ENCODE measurements at regions not wholly inside any gene's neighbourhood (a gene's known extent, or its start where the extent isn't known, plus 50 kb on each side); places are given as distances from the start of the nearest gene placed in this dataset.

GRCh38 chr13:104872153-104872552, 1663.3 kb downstream of the EFNB2 start:
- DNase-seq, result no peak
- no peaks in the 10 kb centered on the region for H3K27me3 Mint-ChIP-seq
- peaks cover 10% of the 10 kb centered on the region for H3K9me3 Mint-ChIP-seq
- H3K4me1 Mint-ChIP-seq (ENCODE audit: low read depth), result peaks cover 21% of the 10 kb centered on the region
- H3K36me3 Mint-ChIP-seq (ENCODE audit: low read depth), result no peaks in the 10 kb centered on the region
- no peak overlapping the region for H3K27ac Mint-ChIP-seq
- H3K4me3 Mint-ChIP-seq, result no peak overlapping the region

- no peak for DNase-seq
- Mint-ChIP-seq H3K4me1 (ENCODE audit: low read depth) (peaks cover 21% of the 10 kb centered on the region), H3K36me3 (ENCODE audit: low read depth) (no peaks in the 10 kb centered on the region), H3K4me3 (no peak overlapping the region), H3K27ac (no peak overlapping the region), H3K27me3 (no peaks in the 10 kb centered on the region), H3K9me3 (peaks cover 10% of the 10 kb centered on the region)
Measured at GRCh38 chr13:104871456-104871855, 1664.0 kb downstream of the EFNB2 start.

GRCh38 chr13:104869501-104869900, 1666.0 kb downstream of the EFNB2 start:
- peaks cover 10% of the 10 kb centered on the region for H3K9me3 Mint-ChIP-seq
- no peak overlapping the region for H3K27ac Mint-ChIP-seq
- no peak for DNase-seq
- no peak overlapping the region for H3K4me3 Mint-ChIP-seq
- H3K27me3 Mint-ChIP-seq, result no peaks in the 10 kb centered on the region
- peaks cover 9% of the 10 kb centered on the region for H3K4me1 Mint-ChIP-seq (ENCODE audit: low read depth)
- H3K36me3 Mint-ChIP-seq (ENCODE audit: low read depth), result no peaks in the 10 kb centered on the region

- Mint-ChIP-seq H3K27ac (no peak overlapping the region), H3K36me3 (ENCODE audit: low read depth) (no peaks in the 10 kb centered on the region), H3K4me3 (no peak overlapping the region), H3K27me3 (no peaks in the 10 kb centered on the region), H3K9me3 (peaks cover 10% of the 10 kb centered on the region), H3K4me1 (ENCODE audit: low read depth) (peaks cover 7% of the 10 kb centered on the region)
- no peak for DNase-seq
Measured at GRCh38 chr13:104868806-104869205, 1666.7 kb downstream of the EFNB2 start.

GRCh38 chr13:104855581-104855980, 1679.9 kb downstream of the EFNB2 start:
- Mint-ChIP-seq H3K27me3 (no peaks in the 10 kb centered on the region), H3K4me3 (no peak overlapping the region), H3K36me3 (ENCODE audit: low read depth) (no peaks in the 10 kb centered on the region), H3K4me1 (ENCODE audit: low read depth) (no peaks in the 10 kb centered on the region), H3K27ac (no peak overlapping the region), H3K9me3 (peaks cover 4% of the 10 kb centered on the region)
- no peak for DNase-seq

- H3K4me3 Mint-ChIP-seq, result no peak overlapping the region
- H3K9me3 Mint-ChIP-seq, result no peaks in the 10 kb centered on the region
- no peak overlapping the region for H3K27ac Mint-ChIP-seq
- no peaks in the 10 kb centered on the region for H3K4me1 Mint-ChIP-seq (ENCODE audit: low read depth)
- no peaks in the 10 kb centered on the region for H3K36me3 Mint-ChIP-seq (ENCODE audit: low read depth)
- H3K27me3 Mint-ChIP-seq, result no peaks in the 10 kb centered on the region
- no peak for DNase-seq
Measured at GRCh38 chr13:104854698-104855097, 1680.8 kb downstream of the EFNB2 start.

GRCh38 chr13:104854007-104854406, 1681.5 kb downstream of the EFNB2 start:
- no peak for DNase-seq
- Mint-ChIP-seq H3K36me3 (ENCODE audit: low read depth) (no peaks in the 10 kb centered on the region), H3K27me3 (no peaks in the 10 kb centered on the region), H3K4me1 (ENCODE audit: low read depth) (no peaks in the 10 kb centered on the region), H3K9me3 (no peaks in the 10 kb centered on the region), H3K27ac (no peak overlapping the region), H3K4me3 (no peak overlapping the region)

GRCh38 chr13:104847922-104848321, 1687.5 kb downstream of the EFNB2 start:
- Mint-ChIP-seq H3K4me3 (no peak overlapping the region), H3K9me3 (no peaks in the 10 kb centered on the region), H3K4me1 (ENCODE audit: low read depth) (no peaks in the 10 kb centered on the region), H3K27ac (no peak overlapping the region), H3K36me3 (ENCODE audit: low read depth) (no peaks in the 10 kb centered on the region), H3K27me3 (no peaks in the 10 kb centered on the region)
- no peak for DNase-seq

GRCh38 chr13:104843401-104843800, 1692.1 kb downstream of the EFNB2 start:
- no peaks in the 10 kb centered on the region for H3K36me3 Mint-ChIP-seq (ENCODE audit: low read depth)
- H3K9me3 Mint-ChIP-seq, result no peaks in the 10 kb centered on the region
- no peak overlapping the region for H3K27ac Mint-ChIP-seq
- DNase-seq, result no peak
- no peaks in the 10 kb centered on the region for H3K27me3 Mint-ChIP-seq
- no peak overlapping the region for H3K4me3 Mint-ChIP-seq
- H3K4me1 Mint-ChIP-seq (ENCODE audit: low read depth), result no peaks in the 10 kb centered on the region

- Mint-ChIP-seq H3K4me3 (no peak overlapping the region), H3K27me3 (no peaks in the 10 kb centered on the region), H3K9me3 (no peaks in the 10 kb centered on the region), H3K4me1 (ENCODE audit: low read depth) (no peaks in the 10 kb centered on the region), H3K36me3 (ENCODE audit: low read depth) (no peaks in the 10 kb centered on the region), H3K27ac (no peak overlapping the region)
- no peak for DNase-seq
Measured at GRCh38 chr13:104841110-104841509, 1694.4 kb downstream of the EFNB2 start.

- no peak for DNase-seq
- Mint-ChIP-seq H3K4me1 (ENCODE audit: low read depth) (no peaks in the 10 kb centered on the region), H3K27me3 (peaks cover 3% of the 10 kb centered on the region), H3K4me3 (no peak overlapping the region), H3K9me3 (no peaks in the 10 kb centered on the region), H3K36me3 (ENCODE audit: low read depth) (no peaks in the 10 kb centered on the region), H3K27ac (no peak overlapping the region)
Measured at GRCh38 chr13:104837756-104838155, 1697.7 kb downstream of the EFNB2 start.

- Mint-ChIP-seq H3K27ac (no peak overlapping the region), H3K9me3 (no peaks in the 10 kb centered on the region), H3K27me3 (peaks cover 3% of the 10 kb centered on the region), H3K4me1 (ENCODE audit: low read depth) (no peaks in the 10 kb centered on the region), H3K4me3 (no peak overlapping the region), H3K36me3 (ENCODE audit: low read depth) (no peaks in the 10 kb centered on the region)
- DNase-seq, result no peak
Measured at GRCh38 chr13:104833221-104833620, 1702.2 kb downstream of the EFNB2 start.

- no peak for DNase-seq
- peaks cover 3% of the 10 kb centered on the region for H3K27me3 Mint-ChIP-seq
- H3K36me3 Mint-ChIP-seq (ENCODE audit: low read depth), result no peaks in the 10 kb centered on the region
- no peaks in the 10 kb centered on the region for H3K4me1 Mint-ChIP-seq (ENCODE audit: low read depth)
- peaks cover 2% of the 10 kb centered on the region for H3K9me3 Mint-ChIP-seq
- H3K27ac Mint-ChIP-seq, result no peak overlapping the region
- H3K4me3 Mint-ChIP-seq, result no peak overlapping the region
Measured at GRCh38 chr13:104832231-104832630, 1703.2 kb downstream of the EFNB2 start.

GRCh38 chr13:104831831-104832230, 1703.6 kb downstream of the EFNB2 start:
- Mint-ChIP-seq H3K9me3 (peaks cover 4% of the 10 kb centered on the region), H3K27ac (no peak overlapping the region), H3K4me1 (ENCODE audit: low read depth) (no peaks in the 10 kb centered on the region), H3K27me3 (peaks cover 3% of the 10 kb centered on the region), H3K4me3 (no peak overlapping the region), H3K36me3 (ENCODE audit: low read depth) (no peaks in the 10 kb centered on the region)
- no peak for DNase-seq

- no peaks in the 10 kb centered on the region for H3K27me3 Mint-ChIP-seq
- H3K36me3 Mint-ChIP-seq (ENCODE audit: low read depth), result no peaks in the 10 kb centered on the region
- no peak overlapping the region for H3K4me3 Mint-ChIP-seq
- no peaks in the 10 kb centered on the region for H3K4me1 Mint-ChIP-seq (ENCODE audit: low read depth)
- no peak for DNase-seq
- H3K27ac Mint-ChIP-seq, result no peak overlapping the region
- peaks cover 4% of the 10 kb centered on the region for H3K9me3 Mint-ChIP-seq
Measured at GRCh38 chr13:104823709-104824108, 1711.8 kb downstream of the EFNB2 start.

GRCh38 chr13:104823071-104823470, 1712.4 kb downstream of the EFNB2 start:
- Mint-ChIP-seq H3K27ac (no peak overlapping the region), H3K36me3 (ENCODE audit: low read depth) (no peaks in the 10 kb centered on the region), H3K27me3 (no peaks in the 10 kb centered on the region), H3K4me1 (ENCODE audit: low read depth) (no peaks in the 10 kb centered on the region), H3K9me3 (peaks cover 4% of the 10 kb centered on the region), H3K4me3 (no peak overlapping the region)
- DNase-seq, result no peak

All from activated T-cell treated with anti-CD3 and anti-CD28 coated beads, Interleukin-2, amount 50 U/mL, for 24 hours (primary cell).